BLaER1 (cell line): ENCODE measurements at regions not wholly inside any gene's neighbourhood (a gene's known extent, or its start where the extent isn't known, plus 50 kb on each side); places are given as distances from the start of the nearest gene placed in this dataset.
"Not testable (repeated sequence)": the region's sequence is repeated elsewhere in the genome, so short reads cannot be mapped to it uniquely, and the experiment has no call there.

Experiments used
- H3K27ac ChIP-seq: shearing (Covaris generic); formaldehyde crosslinking; 2 replicates; pipeline ENCODE4 v1.8.1; 2022
- H3K27me3 ChIP-seq: shearing (Covaris generic); formaldehyde crosslinking; 2 replicates; pipeline ENCODE4 v1.8.1; 2022
- H3K36me3 ChIP-seq: shearing (Covaris generic); formaldehyde crosslinking; 2 replicates; pipeline ENCODE4 v1.8.1; 2022
- H3K4me1 ChIP-seq: shearing (Covaris generic); formaldehyde crosslinking; 2 replicates; pipeline ENCODE4 v1.8.1; 2022
- H3K4me2 ChIP-seq: shearing (Covaris generic); formaldehyde crosslinking; 2 replicates; pipeline ENCODE4 v1.8.1; 2022
- H3K4me3 ChIP-seq: shearing (Covaris generic); formaldehyde crosslinking; 2 replicates; pipeline ENCODE4 v1.8.1; 2022
- H3K9ac ChIP-seq: shearing (Covaris generic); formaldehyde crosslinking; 2 replicates; pipeline ENCODE4 v1.8.1; 2022
- H3K9me3 ChIP-seq: shearing (Covaris generic); formaldehyde crosslinking; 2 replicates; pipeline ENCODE4 v1.8.1; 2022
- H4K20me1 ChIP-seq: shearing (Covaris generic); formaldehyde crosslinking; 2 replicates; pipeline ENCODE4 v1.8.1; 2022
- Cebpa-rat ChIP-seq: shearing (Covaris generic); IDR thresholded peaks from 2 replicates; pipeline ENCODE4 v1.8.1; 2022

DNA sequence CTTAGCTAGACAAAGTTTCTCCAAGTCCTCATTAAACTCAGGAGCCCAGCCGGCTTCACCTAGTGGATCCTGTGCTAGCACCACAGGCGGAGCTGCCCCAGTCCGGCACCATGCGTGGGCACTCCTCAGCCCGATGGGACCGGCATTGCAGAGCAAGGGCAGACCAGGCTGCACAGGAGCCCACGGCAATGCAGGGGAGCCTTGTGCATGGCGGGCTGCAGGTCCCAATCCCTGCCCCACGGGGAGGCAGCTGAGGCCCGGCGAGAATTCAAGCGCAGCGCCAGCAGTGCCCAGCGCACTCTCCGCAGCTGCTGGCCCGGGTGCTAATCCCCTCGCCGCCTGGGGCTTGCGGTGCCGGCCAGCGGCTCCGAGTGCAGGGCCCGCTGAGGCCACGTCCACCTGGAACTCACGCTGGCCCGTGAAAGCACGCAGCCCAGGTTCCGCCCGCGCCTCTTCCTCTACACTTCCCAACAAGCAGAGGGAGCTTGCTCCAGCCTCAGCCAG is 292.3 kb upstream of the EYS start:
- H4K20me1 ChIP-seq: no peaks in the 10 kb centered on the region
- no peaks in the 10 kb centered on the region for H3K4me1 ChIP-seq
- no peaks in the 10 kb centered on the region for H3K27me3 ChIP-seq
- H3K4me2 ChIP-seq: no peak overlapping the region
- no peak for TF ChIP-seq Cebpa-rat
- no peak overlapping the region for H3K9ac ChIP-seq
- peaks cover 12% of the 10 kb centered on the region for H3K9me3 ChIP-seq
- H3K27ac ChIP-seq: no peak overlapping the region
- no peaks in the 10 kb centered on the region for H3K36me3 ChIP-seq
- H3K4me3 ChIP-seq: no peak overlapping the region

DNA sequence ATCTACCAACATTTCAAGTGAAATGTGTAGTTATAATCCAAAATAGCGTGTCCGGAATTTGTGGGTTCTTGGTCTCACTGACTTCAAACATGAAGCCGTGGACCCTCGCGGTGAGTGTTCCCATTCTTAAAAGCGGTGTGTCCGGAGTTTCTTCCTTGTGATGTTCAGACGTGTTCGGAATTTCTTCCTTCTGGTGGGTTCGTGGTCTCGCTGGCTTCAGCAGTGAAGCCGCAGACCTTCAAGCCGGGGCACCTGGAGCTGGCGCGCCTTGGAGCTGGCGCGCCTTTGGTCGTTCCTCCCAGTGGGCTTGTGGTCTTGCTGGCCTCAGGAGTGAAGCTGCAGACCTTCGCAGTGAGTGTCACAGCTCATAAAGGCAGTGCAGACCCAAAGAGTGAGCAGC is 291.5 kb upstream of the EYS start:
- H3K27me3 ChIP-seq: no peaks in the 10 kb centered on the region
- H3K27ac ChIP-seq: no peak overlapping the region
- no peak overlapping the region for H3K4me2 ChIP-seq
- no peak overlapping the region for H3K9ac ChIP-seq
- no peak overlapping the region for H3K4me3 ChIP-seq
- H3K4me1 ChIP-seq: no peaks in the 10 kb centered on the region
- TF ChIP-seq Cebpa-rat: no peak
- peaks cover 12% of the 10 kb centered on the region for H3K9me3 ChIP-seq
- no peaks in the 10 kb centered on the region for H3K36me3 ChIP-seq
- no peaks in the 10 kb centered on the region for H4K20me1 ChIP-seq

DNA sequence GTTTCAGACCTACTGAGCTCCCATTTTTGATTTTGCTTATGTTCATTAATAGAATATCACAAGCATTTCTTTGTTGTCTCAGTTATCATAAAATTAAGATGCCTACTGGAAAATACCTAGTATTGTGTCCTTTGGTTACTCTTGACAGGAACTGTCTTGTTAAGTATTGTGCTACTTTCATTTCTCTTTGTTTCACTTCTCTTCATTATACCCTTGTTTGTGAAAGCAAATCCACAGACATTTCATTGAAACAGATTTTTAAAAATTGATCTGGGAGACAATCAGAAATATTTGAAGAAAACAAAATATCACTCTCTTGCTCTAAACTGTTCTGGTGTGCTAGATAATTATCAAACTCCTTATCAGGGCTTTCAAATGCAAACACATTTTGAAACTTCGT is 290.5 kb upstream of the EYS start:
- TF ChIP-seq Cebpa-rat: no peak
- Histone ChIP-seq H3K36me3 (no peaks in the 10 kb centered on the region), H3K4me3 (no peak overlapping the region), H3K4me1 (no peaks in the 10 kb centered on the region), H3K4me2 (no peak overlapping the region), H3K27me3 (no peaks in the 10 kb centered on the region), H4K20me1 (no peaks in the 10 kb centered on the region), H3K9ac (no peak overlapping the region), H3K9me3 (peaks cover 12% of the 10 kb centered on the region), H3K27ac (no peak overlapping the region)

- Histone ChIP-seq H3K36me3 (no peaks in the 10 kb centered on the region), H3K4me1 (no peaks in the 10 kb centered on the region), H4K20me1 (no peaks in the 10 kb centered on the region), H3K9ac (no peak overlapping the region), H3K4me2 (no peak overlapping the region), H3K27me3 (no peaks in the 10 kb centered on the region), H3K9me3 (peaks cover 12% of the 10 kb centered on the region), H3K27ac (no peak overlapping the region), H3K4me3 (no peak overlapping the region)
- TF ChIP-seq Cebpa-rat: no peak
Observed at GRCh38 chr6:65996096-65996495, 289.1 kb upstream of the EYS start.

DNA sequence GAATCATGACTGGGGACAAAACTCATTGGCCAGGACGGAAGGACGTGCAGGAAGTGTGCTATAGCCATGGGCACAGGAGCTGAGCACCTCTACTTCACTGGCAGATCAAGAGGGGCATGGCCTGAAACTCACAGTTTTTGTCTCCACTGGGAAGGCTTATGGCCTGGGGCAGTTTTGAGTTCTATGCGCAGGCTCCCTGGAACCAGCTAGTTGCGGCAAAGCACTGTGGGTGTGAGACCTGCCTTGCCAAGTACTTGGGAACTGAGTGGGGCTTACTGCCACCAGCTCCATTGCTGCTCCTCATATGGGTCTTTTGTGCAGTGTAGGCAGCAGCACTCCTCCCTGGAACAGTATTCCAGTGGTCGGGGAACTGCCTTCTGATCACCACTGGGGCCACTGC is 282.6 kb upstream of the EYS start:
- Histone ChIP-seq H4K20me1 (no peaks in the 10 kb centered on the region), H3K27me3 (no peaks in the 10 kb centered on the region), H3K4me2 (no peak overlapping the region), H3K27ac (no peak overlapping the region), H3K9me3 (no peaks in the 10 kb centered on the region), H3K9ac (no peak overlapping the region), H3K36me3 (no peaks in the 10 kb centered on the region), H3K4me3 (no peak overlapping the region), H3K4me1 (no peaks in the 10 kb centered on the region)
- TF ChIP-seq Cebpa-rat: no peak

DNA sequence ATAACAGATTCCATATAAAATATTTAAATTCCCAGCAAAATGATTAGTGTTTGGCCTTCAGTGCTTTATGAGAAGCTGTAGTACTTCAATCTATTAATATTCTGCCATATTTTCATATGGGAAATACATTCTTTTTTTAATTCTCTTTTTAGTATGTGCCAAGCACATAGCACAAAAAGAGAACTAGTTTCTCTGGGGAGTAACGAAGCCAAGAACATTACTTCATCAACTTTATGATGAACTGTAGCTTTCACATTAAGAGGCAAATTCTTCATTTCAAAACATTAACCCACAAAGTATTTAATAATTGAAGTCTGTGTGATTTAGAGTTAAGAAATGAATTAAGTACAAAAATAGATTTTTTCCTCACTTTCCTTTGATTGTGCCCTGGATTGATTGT is 281.0 kb upstream of the EYS start:
- Histone ChIP-seq H4K20me1 (no peaks in the 10 kb centered on the region), H3K27me3 (no peaks in the 10 kb centered on the region), H3K4me1 (no peaks in the 10 kb centered on the region), H3K4me2 (no peak overlapping the region), H3K4me3 (no peak overlapping the region), H3K9me3 (no peaks in the 10 kb centered on the region), H3K9ac (no peak overlapping the region), H3K27ac (no peak overlapping the region), H3K36me3 (no peaks in the 10 kb centered on the region)
- TF ChIP-seq Cebpa-rat: no peak

DNA sequence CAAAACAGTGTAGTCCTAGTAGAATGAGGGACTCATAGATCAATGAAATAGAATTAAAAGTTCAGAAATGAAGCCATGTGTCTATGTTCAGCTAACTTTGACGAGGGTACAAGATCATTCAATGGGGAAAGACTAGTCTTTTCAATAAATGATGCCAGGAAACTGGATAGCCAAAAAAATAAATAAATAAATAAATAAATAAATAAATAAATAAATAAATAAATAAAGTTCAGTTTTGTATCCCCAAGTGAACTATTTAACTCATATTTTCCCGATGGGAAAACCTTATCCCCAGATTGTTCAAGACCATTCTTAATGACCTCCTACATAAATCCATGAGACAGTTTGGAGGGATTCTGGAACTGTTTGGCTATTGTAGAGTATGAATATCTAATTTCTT is 277.1 kb upstream of the EYS start:
- Histone ChIP-seq H3K27me3 (no peaks in the 10 kb centered on the region), H4K20me1 (no peaks in the 10 kb centered on the region), H3K4me1 (no peaks in the 10 kb centered on the region), H3K27ac (no peak overlapping the region), H3K36me3 (no peaks in the 10 kb centered on the region), H3K9ac (no peak overlapping the region), H3K9me3 (no peaks in the 10 kb centered on the region), H3K4me2 (no peak overlapping the region), H3K4me3 (no peak overlapping the region)
- TF ChIP-seq Cebpa-rat: no peak

- Histone ChIP-seq H3K36me3 (no peaks in the 10 kb centered on the region), H3K4me2 (no peak overlapping the region), H3K4me1 (no peaks in the 10 kb centered on the region), H3K27me3 (no peaks in the 10 kb centered on the region), H3K9me3 (no peaks in the 10 kb centered on the region), H4K20me1 (no peaks in the 10 kb centered on the region), H3K9ac (no peak overlapping the region), H3K4me3 (no peak overlapping the region), H3K27ac (no peak overlapping the region)
- no peak for TF ChIP-seq Cebpa-rat
Observed at GRCh38 chr6:65979120-65979519, 272.1 kb upstream of the EYS start.

DNA sequence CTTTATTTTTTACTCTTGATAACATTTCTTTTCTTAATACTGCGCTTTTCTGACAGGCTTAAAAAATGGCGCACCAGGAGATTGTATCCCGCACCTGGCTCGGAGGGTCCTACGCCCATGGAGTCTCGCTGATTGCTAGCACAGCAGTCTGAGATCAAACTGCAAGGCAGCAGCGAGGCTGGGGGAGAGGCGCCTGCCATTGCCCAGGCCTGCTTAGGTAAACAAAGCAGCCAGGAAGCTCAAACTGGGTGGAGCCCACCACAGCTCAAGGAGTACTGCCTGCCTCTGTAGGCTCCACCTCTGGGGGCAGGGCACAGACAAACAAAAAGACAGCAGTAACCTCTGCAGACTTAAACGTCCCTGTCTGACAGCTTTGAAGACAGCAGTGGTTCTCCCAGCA is 264.2 kb upstream of the EYS start:
- not testable (repeated sequence) for H3K4me2 ChIP-seq, H3K4me3 ChIP-seq, H3K27me3 ChIP-seq, H3K36me3 ChIP-seq, H3K4me1 ChIP-seq, H3K9ac ChIP-seq, H4K20me1 ChIP-seq, H3K27ac ChIP-seq, H3K9me3 ChIP-seq

GRCh38 chr6:65964261-65964660 is 257.2 kb upstream of the EYS start:
- no peak overlapping the region for H3K9ac ChIP-seq
- no peaks in the 10 kb centered on the region for H3K27me3 ChIP-seq

DNA sequence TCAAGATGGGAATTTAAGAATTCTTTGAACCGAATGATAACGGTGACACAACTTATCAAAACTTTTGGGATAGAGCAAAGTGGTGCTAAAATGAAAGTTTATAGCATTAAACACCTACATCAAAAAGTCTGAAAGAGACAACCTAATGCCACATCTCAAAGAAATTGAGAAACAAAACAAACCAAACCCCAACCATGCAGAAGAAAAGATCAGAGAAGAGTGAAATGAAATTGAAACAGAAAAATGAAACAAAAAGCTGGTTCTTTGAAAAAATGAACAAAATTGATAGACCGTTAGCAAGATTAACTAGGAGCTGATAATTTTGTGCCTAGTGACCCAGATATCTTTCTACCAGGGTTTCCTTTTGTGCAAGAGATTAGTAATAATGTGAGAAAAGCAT is 248.0 kb upstream of the EYS start:
- H3K9ac ChIP-seq: no peak overlapping the region
- no peak overlapping the region for H3K4me2 ChIP-seq
- no peak overlapping the region for H3K27ac ChIP-seq
- no peak for TF ChIP-seq Cebpa-rat
- no peaks in the 10 kb centered on the region for H4K20me1 ChIP-seq
- no peaks in the 10 kb centered on the region for H3K4me1 ChIP-seq
- H3K4me3 ChIP-seq: no peak overlapping the region
- H3K27me3 ChIP-seq: no peaks in the 10 kb centered on the region
- H3K36me3 ChIP-seq: no peaks in the 10 kb centered on the region
- H3K9me3 ChIP-seq: no peaks in the 10 kb centered on the region

More at GRCh38 chr6:65964261-65964660, 257.2 kb upstream of the EYS start:
- Histone ChIP-seq H3K4me1 (no peaks in the 10 kb centered on the region), H3K27ac (no peak overlapping the region), H3K9me3 (no peaks in the 10 kb centered on the region), H3K4me2 (no peak overlapping the region), H3K4me3 (no peak overlapping the region), H3K36me3 (no peaks in the 10 kb centered on the region), H4K20me1 (no peaks in the 10 kb centered on the region)
- no peak for TF ChIP-seq Cebpa-rat
